Neural progenitor cell (in vitro differentiated cells): ENCODE measurements at regions not wholly inside any gene's neighbourhood (a gene's known extent, or its start where the extent isn't known, plus 50 kb on each side); places are given as distances from the start of the nearest gene placed in this dataset.

Experiments
- DNase-seq: peaks from one replicate; pipeline ENCODE4 v3.0.0-alpha.2; 2016; ENCODE audit warnings: low spot score
- H2AFZ ChIP-seq: fragments of 200-600 bp; sonication (generic); replicated peaks from 2 replicates; pipeline ENCODE4 v1.6.1; 2016; ENCODE audit warnings: antibody characterized with exemption
- H3F3A ChIP-seq: fragments of 200-600 bp; sonication (generic); 2 replicates; pipeline ENCODE4 v1.6.1; 2016; ENCODE audit warnings: antibody characterized with exemption, low read depth
- H3K27ac ChIP-seq: fragments of 200-600 bp; sonication (generic); 2 replicates; pipeline ENCODE4 v1.5.1; 2016; ENCODE audit warnings: mild to moderate bottlenecking
- H3K27me3 ChIP-seq: fragments of 200-600 bp; sonication (generic); 2 replicates; pipeline ENCODE4 v1.6.1; 2016; ENCODE audit warnings: mild to moderate bottlenecking, moderate library complexity
- H3K36me3 ChIP-seq: fragments of 200-600 bp; sonication (generic); 2 replicates; pipeline ENCODE4 v1.5.1; 2016
- H3K4me1 ChIP-seq: fragments of 200-600 bp; sonication (generic); 2 replicates; pipeline ENCODE4 v1.6.1; 2016; ENCODE audit warnings: mixed run types
- H3K4me2 ChIP-seq: fragments of 200-600 bp; sonication (generic); 2 replicates; pipeline ENCODE4 v1.6.1; 2016
- H3K4me3 ChIP-seq: fragments of 200-600 bp; sonication (generic); 2 replicates; pipeline ENCODE4 v1.5.1; 2016
- H3K79me2 ChIP-seq: fragments of 200-600 bp; sonication (generic); 2 replicates; pipeline ENCODE4 v1.6.1; 2016; ENCODE audit warnings: low read depth
- H3K9ac ChIP-seq: fragments of 200-600 bp; sonication (generic); 2 replicates; pipeline ENCODE4 v1.6.1; 2016
- H3K9me3 ChIP-seq: fragments of 200-600 bp; sonication (generic); 2 replicates; pipeline ENCODE4 v1.5.1; 2016; ENCODE audit warnings: low read depth
- H4K20me1 ChIP-seq: fragments of 200-600 bp; sonication (generic); 2 replicates; pipeline ENCODE4 v1.6.1; 2016; ENCODE audit warnings: low read depth
- H3K27ac Mint-ChIP-seq: 3 replicates; pipeline ENCODE4 v1.8.0; 2021; ENCODE audit warnings: mixed read lengths
- H3K27me3 Mint-ChIP-seq: 2 replicates; pipeline ENCODE4 v1.8.0; 2022; ENCODE audit warnings: low read depth, mild to moderate bottlenecking, inconsistent platforms, moderate library complexity, mixed read lengths; ENCODE audit not compliant: insufficient read depth
- H3K36me3 Mint-ChIP-seq: 3 replicates; pipeline ENCODE4 v1.8.0; 2021; ENCODE audit warnings: mixed read lengths
- H3K4me1 Mint-ChIP-seq: 3 replicates; pipeline ENCODE4 v1.8.0; 2021; ENCODE audit warnings: mixed read lengths
- H3K4me3 Mint-ChIP-seq: 3 replicates; pipeline ENCODE4 v1.8.0; 2021; ENCODE audit warnings: mild to moderate bottlenecking, moderate library complexity, mixed read lengths
- H3K9me3 Mint-ChIP-seq: 3 replicates; pipeline ENCODE4 v1.8.0; 2020; ENCODE audit warnings: mixed read lengths
- EZH2 ChIP-seq: fragments of 200-600 bp; sonication (generic); IDR thresholded peaks from 2 replicates; pipeline ENCODE4 v1.6.1; 2017; ENCODE audit warnings: antibody characterized with exemption, mild to moderate bottlenecking, moderate library complexity
- EZH2phosphoT487 ChIP-seq: fragments of 200-600 bp; sonication (generic); IDR thresholded peaks from 2 replicates; pipeline ENCODE4 v1.6.1; 2017; ENCODE audit warnings: antibody characterized with exemption
- TF ChIP-seq, protein P1 (sequence below): fragments of 200-600 bp; sonication (generic); IDR thresholded peaks from 2 replicates; pipeline ENCODE4 v1.5.1; 2017; ENCODE audit warnings: antibody characterized with exemption, mild to moderate bottlenecking

DNA sequence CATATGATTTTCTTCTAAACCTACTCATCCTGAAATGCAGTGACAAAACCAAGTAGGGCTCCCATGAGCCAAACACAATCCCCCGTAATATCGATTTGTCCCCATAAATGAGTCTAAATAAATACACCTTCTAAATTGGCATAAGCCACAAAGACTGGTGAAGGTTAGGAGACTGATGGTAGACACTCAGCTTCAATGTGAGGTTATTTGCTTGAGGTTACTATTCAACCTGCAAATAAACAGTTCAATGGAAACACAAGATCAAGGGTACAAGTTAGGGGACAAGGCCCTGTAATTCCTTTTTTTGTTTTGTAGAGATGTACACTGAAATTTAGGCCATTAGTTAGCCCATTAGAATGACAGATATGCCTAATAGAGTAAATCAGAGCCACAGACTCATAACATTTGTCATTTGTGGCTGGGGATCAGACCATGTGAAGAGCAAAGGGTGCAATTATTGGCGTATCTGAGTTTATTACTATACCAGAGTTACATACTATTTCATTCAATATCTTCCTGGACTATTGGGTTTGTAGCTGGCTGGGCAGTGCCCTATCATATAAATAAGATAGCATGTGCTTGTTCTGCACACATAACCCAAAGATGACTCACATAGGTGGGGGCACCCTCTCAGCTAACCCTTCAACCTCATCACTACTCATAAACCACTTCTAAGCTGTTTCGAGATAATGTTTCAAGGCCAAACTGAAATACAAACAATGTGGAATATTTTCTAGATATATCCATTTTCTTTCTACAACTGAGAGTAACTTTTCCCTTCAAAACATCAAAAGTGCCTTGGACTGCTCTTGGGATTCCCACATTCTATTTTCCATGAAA lies 695.3 kb downstream of the KCNA4 start:
- H3K9me3 Mint-ChIP-seq = no peaks in the 10 kb centered on the region
- no peaks in the 10 kb centered on the region for H3K36me3 Mint-ChIP-seq
- TF ChIP-seq, protein P1, sequence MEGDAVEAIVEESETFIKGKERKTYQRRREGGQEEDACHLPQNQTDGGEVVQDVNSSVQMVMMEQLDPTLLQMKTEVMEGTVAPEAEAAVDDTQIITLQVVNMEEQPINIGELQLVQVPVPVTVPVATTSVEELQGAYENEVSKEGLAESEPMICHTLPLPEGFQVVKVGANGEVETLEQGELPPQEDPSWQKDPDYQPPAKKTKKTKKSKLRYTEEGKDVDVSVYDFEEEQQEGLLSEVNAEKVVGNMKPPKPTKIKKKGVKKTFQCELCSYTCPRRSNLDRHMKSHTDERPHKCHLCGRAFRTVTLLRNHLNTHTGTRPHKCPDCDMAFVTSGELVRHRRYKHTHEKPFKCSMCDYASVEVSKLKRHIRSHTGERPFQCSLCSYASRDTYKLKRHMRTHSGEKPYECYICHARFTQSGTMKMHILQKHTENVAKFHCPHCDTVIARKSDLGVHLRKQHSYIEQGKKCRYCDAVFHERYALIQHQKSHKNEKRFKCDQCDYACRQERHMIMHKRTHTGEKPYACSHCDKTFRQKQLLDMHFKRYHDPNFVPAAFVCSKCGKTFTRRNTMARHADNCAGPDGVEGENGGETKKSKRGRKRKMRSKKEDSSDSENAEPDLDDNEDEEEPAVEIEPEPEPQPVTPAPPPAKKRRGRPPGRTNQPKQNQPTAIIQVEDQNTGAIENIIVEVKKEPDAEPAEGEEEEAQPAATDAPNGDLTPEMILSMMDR = no peak
- TF ChIP-seq EZH2 = no peak
- H3K27me3 Mint-ChIP-seq = peaks cover 2% of the 10 kb centered on the region
- Histone ChIP-seq H3K79me2 (no peaks in the 10 kb centered on the region), H3K4me1 (no peaks in the 10 kb centered on the region), H3K36me3 (no peaks in the 10 kb centered on the region), H2AFZ (no peak overlapping the region), H4K20me1 (no peaks in the 10 kb centered on the region), H3K27me3 (no peaks in the 10 kb centered on the region), H3F3A (no peaks in the 10 kb centered on the region), H3K4me2 (no peak overlapping the region), H3K9me3 (no peaks in the 10 kb centered on the region), H3K4me3 (no peak overlapping the region), H3K27ac (no peak overlapping the region), H3K9ac (no peak overlapping the region)
- H3K4me3 Mint-ChIP-seq = no peak overlapping the region
- no peaks in the 10 kb centered on the region for H3K4me1 Mint-ChIP-seq
- no peak for DNase-seq
- no peak overlapping the region for H3K27ac Mint-ChIP-seq

DNA sequence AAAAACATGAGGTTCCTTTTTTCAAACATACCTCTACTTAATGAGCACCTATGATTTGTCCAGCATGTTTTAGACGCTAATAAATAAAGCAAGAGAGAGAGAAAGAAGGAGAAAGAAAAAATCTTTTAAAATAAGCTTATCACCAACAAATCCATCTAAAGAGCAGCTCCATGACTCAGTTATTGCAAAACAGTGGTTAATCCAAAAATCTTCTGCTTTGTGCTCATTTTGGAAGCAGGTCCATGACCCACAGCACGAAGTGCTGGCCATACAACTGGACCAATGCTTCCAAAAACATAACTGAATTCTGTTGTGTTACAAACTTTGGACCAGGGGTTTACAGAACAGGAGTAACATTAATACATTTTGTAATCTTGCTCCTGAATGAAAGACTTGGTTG lies 696.6 kb downstream of the KCNA4 start:
- Histone ChIP-seq H3K9ac (no peak overlapping the region), H3K36me3 (no peaks in the 10 kb centered on the region), H4K20me1 (no peaks in the 10 kb centered on the region), H2AFZ (no peak overlapping the region), H3K79me2 (no peaks in the 10 kb centered on the region), H3K27me3 (no peaks in the 10 kb centered on the region), H3K27ac (no peak overlapping the region), H3K4me2 (no peak overlapping the region), H3K9me3 (no peaks in the 10 kb centered on the region), H3K4me3 (no peak overlapping the region), H3F3A (no peaks in the 10 kb centered on the region), H3K4me1 (no peaks in the 10 kb centered on the region)
- H3K4me3 Mint-ChIP-seq = no peak overlapping the region
- no peaks in the 10 kb centered on the region for H3K4me1 Mint-ChIP-seq
- no peak for DNase-seq
- no peak overlapping the region for H3K27ac Mint-ChIP-seq
- TF ChIP-seq EZH2phosphoT487 (no peak), EZH2 (no peak)
- TF ChIP-seq, protein P1 = no peak
- H3K36me3 Mint-ChIP-seq = no peaks in the 10 kb centered on the region
- H3K27me3 Mint-ChIP-seq = peaks cover 2% of the 10 kb centered on the region
- no peaks in the 10 kb centered on the region for H3K9me3 Mint-ChIP-seq

DNA sequence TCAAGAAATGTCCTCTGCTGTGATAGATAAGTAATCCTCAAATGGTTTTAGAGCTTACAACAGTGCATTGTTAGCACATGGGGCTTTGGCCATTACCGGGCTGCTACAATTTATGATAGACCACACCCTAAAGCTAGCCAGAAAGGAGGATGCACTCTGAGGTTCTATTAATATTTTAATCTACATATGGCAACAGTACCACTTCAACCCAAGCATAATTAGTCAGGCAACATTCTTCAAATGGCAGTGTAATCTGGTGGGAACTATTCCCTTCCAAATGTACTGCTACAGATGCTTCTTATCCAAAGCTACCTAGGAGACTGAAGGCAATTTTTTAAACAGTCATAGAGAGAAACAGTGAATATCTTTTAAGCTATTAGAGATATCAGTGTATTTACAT lies 697.6 kb downstream of the KCNA4 start:
- H3K4me2 ChIP-seq = no peak overlapping the region
- H3K4me1 Mint-ChIP-seq = no peaks in the 10 kb centered on the region
- H3K36me3 ChIP-seq = no peaks in the 10 kb centered on the region
- no peak overlapping the region for H3K9ac ChIP-seq
- H3K4me3 ChIP-seq = no peak overlapping the region
- H3K79me2 ChIP-seq = no peaks in the 10 kb centered on the region
- H3K36me3 Mint-ChIP-seq = no peaks in the 10 kb centered on the region
- no peak for DNase-seq
- no peaks in the 10 kb centered on the region for H3F3A ChIP-seq
- TF ChIP-seq EZH2phosphoT487 (no peak), EZH2 (no peak)
- TF ChIP-seq, protein P1 = no peak
- H3K27me3 Mint-ChIP-seq = peaks cover 2% of the 10 kb centered on the region
- H2AFZ ChIP-seq = no peak overlapping the region
- H3K4me3 Mint-ChIP-seq = no peak overlapping the region
- no peaks in the 10 kb centered on the region for H4K20me1 ChIP-seq
- H3K9me3 Mint-ChIP-seq = no peaks in the 10 kb centered on the region
- H3K27ac ChIP-seq = no peak overlapping the region
- no peak overlapping the region for H3K27ac Mint-ChIP-seq
- no peaks in the 10 kb centered on the region for H3K4me1 ChIP-seq
- no peaks in the 10 kb centered on the region for H3K27me3 ChIP-seq
- H3K9me3 ChIP-seq = no peaks in the 10 kb centered on the region
